ENCODE measurements at regions not wholly inside any gene's neighbourhood (a gene's known extent, or its start where the extent isn't known, plus 50 kb on each side); places are given as distances from the start of the nearest gene placed in this dataset.

DNA sequence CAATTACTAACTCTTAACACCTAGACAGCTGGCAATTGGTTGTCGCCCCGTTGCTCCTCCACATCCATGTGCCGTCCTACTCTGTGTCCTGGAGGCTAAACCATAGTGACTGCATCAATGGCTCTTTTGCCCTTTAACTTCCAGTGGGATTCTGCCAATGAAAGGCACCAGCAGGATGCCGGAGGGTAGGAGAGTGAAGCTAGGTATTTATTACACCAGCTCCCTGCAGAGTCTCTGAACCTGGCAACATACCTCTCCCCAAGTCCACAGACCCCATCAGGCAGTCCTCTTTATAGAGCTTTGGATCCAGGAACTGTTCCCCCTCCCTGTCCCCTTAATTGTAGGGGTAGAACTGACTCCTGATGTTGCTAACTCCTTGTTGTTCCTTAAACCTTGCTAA, 426.8 kb downstream of the HNRNPD start:
- no peaks in the 10 kb centered on the region for H3K4me1 Mint-ChIP-seq (ENCODE audit: low read depth)
- ChIA-PET POLR2A (no interaction called here), CTCF (no interaction called here)

GRCh38 chr4:81930506-81931238, 443.1 kb downstream of the HNRNPD start:
- DNase-seq = no peak
- H3K4me3 Mint-ChIP-seq = no peak overlapping the region
- ChIA-PET POLR2A (no interaction called here), CTCF (no interaction called here)
- no peak overlapping the region for H3K27ac Mint-ChIP-seq
- H3K4me1 Mint-ChIP-seq (ENCODE audit: low read depth) = no peaks in the 10 kb centered on the region
- H3K9me3 Mint-ChIP-seq = no peaks in the 10 kb centered on the region
- intact Hi-C loops (cut with micrococcal nuclease) = no loop called here
- peaks cover 2% of the 10 kb centered on the region for H3K27me3 Mint-ChIP-seq
- H3K36me3 Mint-ChIP-seq = no peaks in the 10 kb centered on the region

More for the DNA sequence above, 426.8 kb downstream of the HNRNPD start:
- intact Hi-C loops (cut with micrococcal nuclease) = no loop called here
- no peak for DNase-seq
- Mint-ChIP-seq H3K36me3 (no peaks in the 10 kb centered on the region), H3K4me3 (no peak overlapping the region), H3K27me3 (peaks cover 12% of the 10 kb centered on the region), H3K9me3 (no peaks in the 10 kb centered on the region), H3K27ac (no peak overlapping the region)

- intact Hi-C loops (cut with micrococcal nuclease) = loop anchor here (5.0 kb wide), 1 partner anchor 516 kb away; no protein-coding TSS in a partner anchor
- DNase-seq = no peak
- H3K4me1 Mint-ChIP-seq (ENCODE audit: low read depth) = peaks cover 2% of the 10 kb centered on the region
Observed at GRCh38 chr4:81923140-81923539, 450.7 kb downstream of the HNRNPD start.

GRCh38 chr4:81922313-81922712, 450.6 kb upstream of the RASGEF1B start:
- POLR2A ChIA-PET = no interaction called here
- Mint-ChIP-seq H3K27ac (no peak overlapping the region), H3K27me3 (peaks cover 11% of the 10 kb centered on the region), H3K9me3 (no peaks in the 10 kb centered on the region), H3K4me1 (ENCODE audit: low read depth) (peaks cover 2% of the 10 kb centered on the region), H3K4me3 (no peak overlapping the region), H3K36me3 (no peaks in the 10 kb centered on the region)
- no peak for DNase-seq
- intact Hi-C loops (cut with micrococcal nuclease) = loop anchor here (5.0 kb wide), 1 partner anchor 515 kb away; no protein-coding TSS in a partner anchor
- CTCF ChIA-PET = no interaction called here

More at GRCh38 chr4:81923140-81923539, 450.7 kb downstream of the HNRNPD start:
- no peak overlapping the region for H3K4me3 Mint-ChIP-seq
- H3K27ac Mint-ChIP-seq = no peak overlapping the region
- CTCF ChIA-PET = no interaction called here
- POLR2A ChIA-PET = no interaction called here
- no peaks in the 10 kb centered on the region for H3K36me3 Mint-ChIP-seq
- H3K27me3 Mint-ChIP-seq = peaks cover 11% of the 10 kb centered on the region
- no peaks in the 10 kb centered on the region for H3K9me3 Mint-ChIP-seq

- no peak for DNase-seq
- Mint-ChIP-seq H3K4me1 (ENCODE audit: low read depth) (peaks cover 2% of the 10 kb centered on the region), H3K4me3 (no peak overlapping the region), H3K9me3 (no peaks in the 10 kb centered on the region), H3K36me3 (no peaks in the 10 kb centered on the region), H3K27me3 (peaks cover 10% of the 10 kb centered on the region), H3K27ac (no peak overlapping the region)
- ChIA-PET POLR2A (no interaction called here), CTCF (no interaction called here)
- intact Hi-C loops (cut with micrococcal nuclease) = loop anchor here (5.0 kb wide), 1 partner anchor 514 kb away; no protein-coding TSS in a partner anchor
Observed at GRCh38 chr4:81921751-81922159, 450.0 kb upstream of the RASGEF1B start.

DNA sequence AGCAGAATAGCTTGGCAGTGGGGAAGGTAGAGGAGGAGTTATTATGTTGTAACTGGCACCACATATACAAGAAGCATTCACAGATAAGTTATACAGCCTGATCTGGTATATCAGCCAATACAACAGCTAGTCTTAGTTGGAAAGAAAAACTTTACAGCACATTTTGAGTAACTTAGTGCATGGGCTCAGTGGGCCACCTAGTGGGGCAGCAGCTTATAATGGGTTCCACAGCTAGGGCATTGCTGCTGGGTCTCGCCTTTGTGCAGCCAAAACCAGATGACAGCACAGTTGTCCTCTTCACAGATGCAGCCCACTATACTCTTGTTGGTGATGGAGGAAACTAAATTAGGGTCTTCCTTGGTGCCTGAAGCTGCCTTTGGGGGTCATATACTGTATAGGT, 448.1 kb upstream of the RASGEF1B start:
- Mint-ChIP-seq H3K36me3 (no peaks in the 10 kb centered on the region), H3K4me1 (ENCODE audit: low read depth) (peaks cover 2% of the 10 kb centered on the region), H3K27ac (no peak overlapping the region), H3K4me3 (no peak overlapping the region), H3K27me3 (peaks cover 8% of the 10 kb centered on the region), H3K9me3 (no peaks in the 10 kb centered on the region)
- peak; percentile 14 for DNase-seq
- intact Hi-C loops (cut with micrococcal nuclease) = loop anchor here (2.0 to 5.0 kb wide), 3 partner anchors 282 to 513 kb away; no protein-coding TSS in a partner anchor
- CTCF ChIA-PET = interaction anchor here (0.9 to 2.2 kb wide), 7 partner anchors 15 to 452 kb away, joined by 3 to 12 read pairs (median 5); no protein-coding TSS in a partner anchor
- POLR2A ChIA-PET = no interaction called here

GRCh38 chr4:81919223-81919622, 447.5 kb upstream of the RASGEF1B start:
- H3K36me3 Mint-ChIP-seq = no peaks in the 10 kb centered on the region
- H3K27me3 Mint-ChIP-seq = peaks cover 6% of the 10 kb centered on the region
- intact Hi-C loops (cut with micrococcal nuclease) = loop anchor here (2.0 to 5.0 kb wide), 2 partner anchors 283 to 452 kb away; no protein-coding TSS in a partner anchor
- H3K4me3 Mint-ChIP-seq = no peak overlapping the region
- peaks cover 2% of the 10 kb centered on the region for H3K4me1 Mint-ChIP-seq (ENCODE audit: low read depth)
- CTCF ChIA-PET = interaction anchor here (0.9 to 2.2 kb wide), 7 partner anchors 14 to 452 kb away, joined by 3 to 12 read pairs (median 5); no protein-coding TSS in a partner anchor
- POLR2A ChIA-PET = no interaction called here
- no peak for DNase-seq
- H3K9me3 Mint-ChIP-seq = no peaks in the 10 kb centered on the region
- no peak overlapping the region for H3K27ac Mint-ChIP-seq

- no peak for DNase-seq
- Mint-ChIP-seq H3K4me1 (ENCODE audit: low read depth) (peaks cover 2% of the 10 kb centered on the region), H3K4me3 (no peak overlapping the region), H3K27me3 (peaks cover 6% of the 10 kb centered on the region), H3K9me3 (no peaks in the 10 kb centered on the region), H3K36me3 (no peaks in the 10 kb centered on the region), H3K27ac (no peak overlapping the region)
- ChIA-PET CTCF (interaction anchor here (0.7 to 3.2 kb wide), 4 partner anchors 9 to 448 kb away, joined by 3 to 17 read pairs (median 3); no protein-coding TSS in a partner anchor), POLR2A (no interaction called here)
- intact Hi-C loops (cut with micrococcal nuclease) = loop anchor here (5.0 kb wide), 1 partner anchor 287 kb away; no protein-coding TSS in a partner anchor
Observed at GRCh38 chr4:81915430-81915829, 443.7 kb upstream of the RASGEF1B start.

- no peak overlapping the region for H3K27ac Mint-ChIP-seq
Observed at GRCh38 chr4:81914623-81915022, 442.9 kb upstream of the RASGEF1B start.

GRCh38 chr4:81913427-81913879, 441.7 kb upstream of the RASGEF1B start:
- no peak overlapping the region for H3K27ac Mint-ChIP-seq
- intact Hi-C loops (cut with micrococcal nuclease) = no loop called here
- peak; percentile 63 for DNase-seq
- ChIA-PET CTCF (interaction anchor here (0.6 to 3.2 kb wide), 13 partner anchors 9 to 446 kb away, joined by 3 to 17 read pairs (median 4); no protein-coding TSS in a partner anchor), POLR2A (no interaction called here)
- no peaks in the 10 kb centered on the region for H3K36me3 Mint-ChIP-seq
- peaks cover 2% of the 10 kb centered on the region for H3K4me1 Mint-ChIP-seq (ENCODE audit: low read depth)
- no peaks in the 10 kb centered on the region for H3K9me3 Mint-ChIP-seq
- peaks cover 6% of the 10 kb centered on the region for H3K27me3 Mint-ChIP-seq
- no peak overlapping the region for H3K4me3 Mint-ChIP-seq

More at GRCh38 chr4:81914623-81915022, 442.9 kb upstream of the RASGEF1B start:
- H3K36me3 Mint-ChIP-seq = no peaks in the 10 kb centered on the region
- intact Hi-C loops (cut with micrococcal nuclease) = loop anchor here (5.0 kb wide), 1 partner anchor 288 kb away; no protein-coding TSS in a partner anchor
- DNase-seq = no peak
- ChIA-PET POLR2A (no interaction called here), CTCF (interaction anchor here (0.6 to 3.2 kb wide), 3 partner anchors 10 to 76 kb away, joined by 3 to 17 read pairs (median 9); no protein-coding TSS in a partner anchor)
- no peaks in the 10 kb centered on the region for H3K9me3 Mint-ChIP-seq
- peaks cover 6% of the 10 kb centered on the region for H3K27me3 Mint-ChIP-seq
- no peak overlapping the region for H3K4me3 Mint-ChIP-seq
- H3K4me1 Mint-ChIP-seq (ENCODE audit: low read depth) = peaks cover 2% of the 10 kb centered on the region

- Mint-ChIP-seq H3K36me3 (no peaks in the 10 kb centered on the region), H3K4me3 (no peak overlapping the region), H3K9me3 (no peaks in the 10 kb centered on the region), H3K27me3 (peaks cover 6% of the 10 kb centered on the region), H3K27ac (no peak overlapping the region), H3K4me1 (ENCODE audit: low read depth) (peaks cover 2% of the 10 kb centered on the region)
- DNase-seq = no peak
- POLR2A ChIA-PET = no interaction called here
- CTCF ChIA-PET = interaction anchor here (0.6 to 3.2 kb wide), 11 partner anchors 8 to 445 kb away, joined by 3 to 17 read pairs (median 4); no protein-coding TSS in a partner anchor
- intact Hi-C loops (cut with micrococcal nuclease) = no loop called here
Observed at GRCh38 chr4:81912376-81913030, 440.8 kb upstream of the RASGEF1B start.

GRCh38 chr4:81906905-81907304, 435.2 kb upstream of the RASGEF1B start:
- CTCF ChIA-PET = interaction anchor here (0.6 kb wide), 1 partner anchor 8 kb away, joined by 3 read pairs; no protein-coding TSS in a partner anchor
- DNase-seq = no peak
- H3K36me3 Mint-ChIP-seq = no peaks in the 10 kb centered on the region
- no peak overlapping the region for H3K27ac Mint-ChIP-seq
- intact Hi-C loops (cut with micrococcal nuclease) = no loop called here
- POLR2A ChIA-PET = no interaction called here
- H3K4me3 Mint-ChIP-seq = no peak overlapping the region
- H3K27me3 Mint-ChIP-seq = peaks cover 5% of the 10 kb centered on the region
- H3K4me1 Mint-ChIP-seq (ENCODE audit: low read depth) = no peaks in the 10 kb centered on the region
- H3K9me3 Mint-ChIP-seq = no peaks in the 10 kb centered on the region

All from activated CD4-positive, alpha-beta memory T cell treated with anti-CD3 and anti-CD28 coated beads for 36 hours (primary cell).